ENCODE measurements at regions not wholly inside any gene's neighbourhood (a gene's known extent, or its start where the extent isn't known, plus 50 kb on each side); places are given as distances from the start of the nearest gene placed in this dataset.

DNA sequence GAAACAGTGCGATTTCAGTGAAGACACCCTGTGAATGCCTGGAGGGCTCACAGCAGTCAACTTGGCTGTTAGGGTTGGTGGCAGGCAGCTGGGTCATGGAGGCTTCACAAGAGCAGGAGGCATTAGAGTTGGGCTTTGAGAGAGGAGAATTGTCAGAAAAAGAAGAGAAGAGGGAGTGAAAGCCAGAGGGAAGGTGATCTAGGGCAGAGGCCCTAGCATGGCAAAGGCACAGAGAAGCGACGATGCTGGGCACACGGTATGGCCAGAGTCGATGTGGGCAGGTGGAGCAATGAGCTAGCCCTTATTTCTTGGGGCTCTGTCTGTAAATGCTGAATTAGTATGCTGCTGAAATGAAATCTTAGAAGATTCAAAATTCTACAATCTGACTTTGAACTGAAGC is 52.6 kb upstream of the OLFM4 start:
- TF ChIP-seq, protein P1, sequence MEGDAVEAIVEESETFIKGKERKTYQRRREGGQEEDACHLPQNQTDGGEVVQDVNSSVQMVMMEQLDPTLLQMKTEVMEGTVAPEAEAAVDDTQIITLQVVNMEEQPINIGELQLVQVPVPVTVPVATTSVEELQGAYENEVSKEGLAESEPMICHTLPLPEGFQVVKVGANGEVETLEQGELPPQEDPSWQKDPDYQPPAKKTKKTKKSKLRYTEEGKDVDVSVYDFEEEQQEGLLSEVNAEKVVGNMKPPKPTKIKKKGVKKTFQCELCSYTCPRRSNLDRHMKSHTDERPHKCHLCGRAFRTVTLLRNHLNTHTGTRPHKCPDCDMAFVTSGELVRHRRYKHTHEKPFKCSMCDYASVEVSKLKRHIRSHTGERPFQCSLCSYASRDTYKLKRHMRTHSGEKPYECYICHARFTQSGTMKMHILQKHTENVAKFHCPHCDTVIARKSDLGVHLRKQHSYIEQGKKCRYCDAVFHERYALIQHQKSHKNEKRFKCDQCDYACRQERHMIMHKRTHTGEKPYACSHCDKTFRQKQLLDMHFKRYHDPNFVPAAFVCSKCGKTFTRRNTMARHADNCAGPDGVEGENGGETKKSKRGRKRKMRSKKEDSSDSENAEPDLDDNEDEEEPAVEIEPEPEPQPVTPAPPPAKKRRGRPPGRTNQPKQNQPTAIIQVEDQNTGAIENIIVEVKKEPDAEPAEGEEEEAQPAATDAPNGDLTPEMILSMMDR (IDR thresholded peaks at IDR 0.05): no peak
- no peak overlapping the region for H3K27ac ChIP-seq

GRCh38 chr13:52975161-52975560 is 53.5 kb upstream of the OLFM4 start:
- no peak overlapping the region for H3K27ac ChIP-seq
- TF ChIP-seq, protein P1 (IDR thresholded peaks at IDR 0.05): no peak
- no peak for TF ChIP-seq ZFX (IDR thresholded peaks at IDR 0.05; ENCODE audit: borderline replicate concordance)

GRCh38 chr13:52974711-52975110 is 53.9 kb upstream of the OLFM4 start:
- no peak overlapping the region for H3K27ac ChIP-seq
- TF ChIP-seq, protein P1 (IDR thresholded peaks at IDR 0.05): no peak
- no peak for TF ChIP-seq ZFX (IDR thresholded peaks at IDR 0.05; ENCODE audit: borderline replicate concordance)

- TF ChIP-seq, protein P1 (IDR thresholded peaks at IDR 0.05): no peak
- TF ChIP-seq ZFX (IDR thresholded peaks at IDR 0.05; ENCODE audit: borderline replicate concordance): no peak
- no peak overlapping the region for H3K27ac ChIP-seq
These were observed 59.2 kb upstream of the OLFM4 start for GRCh38 chr13:52969373-52969772.

DNA sequence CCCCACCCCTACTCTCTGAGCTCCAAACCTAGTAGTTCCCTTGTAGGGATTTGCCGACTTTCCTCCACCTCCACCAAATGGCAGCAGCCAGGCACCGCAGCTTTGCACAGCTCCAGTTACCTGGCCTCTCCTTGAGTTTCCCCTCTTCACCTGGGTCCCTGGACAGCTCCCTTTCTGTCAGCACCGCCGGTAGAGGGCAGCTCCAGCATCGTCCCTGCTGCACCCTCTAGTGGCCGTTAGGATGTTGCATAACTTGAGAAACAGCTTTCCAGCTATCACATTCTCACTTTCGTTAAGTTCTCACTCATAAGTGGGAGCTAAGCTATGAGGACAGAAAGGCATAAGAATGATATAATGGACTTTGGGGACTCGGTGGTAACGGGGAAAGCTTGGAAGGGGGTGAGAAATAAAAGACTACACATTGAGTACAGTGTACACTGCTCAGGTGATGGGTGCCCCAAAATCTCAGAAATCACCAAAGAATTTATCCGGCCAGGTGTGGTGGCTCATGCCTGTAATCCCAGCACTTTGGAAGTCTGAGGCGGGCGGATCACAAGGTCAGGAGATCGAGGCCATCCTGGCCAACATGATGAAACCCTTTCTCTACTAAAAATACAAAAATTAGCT is 60.4 kb upstream of the OLFM4 start:
- TF ChIP-seq ZFX (IDR thresholded peaks at IDR 0.05; ENCODE audit: borderline replicate concordance): no peak
- TF ChIP-seq, protein P1 (IDR thresholded peaks at IDR 0.05): peak; percentile 99
- no peak overlapping the region for H3K27ac ChIP-seq

GRCh38 chr13:52961987-52962386 is 66.6 kb upstream of the OLFM4 start:
- no peak for TF ChIP-seq ZFX (IDR thresholded peaks at IDR 0.05; ENCODE audit: borderline replicate concordance)
- TF ChIP-seq, protein P1 (IDR thresholded peaks at IDR 0.05): no peak
- no peak overlapping the region for H3K27ac ChIP-seq

- TF ChIP-seq ZFX (IDR thresholded peaks at IDR 0.05; ENCODE audit: borderline replicate concordance): no peak
- TF ChIP-seq, protein P1 (IDR thresholded peaks at IDR 0.05): no peak
- no peak overlapping the region for H3K27ac ChIP-seq
These were observed 67.2 kb upstream of the OLFM4 start for GRCh38 chr13:52961256-52961910.

All from 22Rv1 (cell line).